AG10803 (cell line): ENCODE measurements at regions not wholly inside any gene's neighbourhood (a gene's known extent, or its start where the extent isn't known, plus 50 kb on each side); places are given as distances from the start of the nearest gene placed in this dataset.

Experiments
- DNase-seq: peaks from one replicate; pipeline ENCODE4 v3.0.0; 2010; ENCODE audit warnings: low read depth
- H3K4me3 ChIP-seq: 2 replicates; pipeline ENCODE4 v1.5.1; 2011; ENCODE audit warnings: mild to moderate bottlenecking, low read length, control low read depth
- CTCF ChIP-seq: conservative IDR thresholded peaks from 2 replicates; pipeline ENCODE4 v1.5.1; 2011; ENCODE audit warnings: mild to moderate bottlenecking, low read length, control low read depth, inconsistent platforms

- TF ChIP-seq CTCF = no peak
- no peak for DNase-seq
- H3K4me3 ChIP-seq = no peak overlapping the region
Observed at GRCh38 chr13:84683448-84683847, 801.2 kb upstream of the SLITRK1 start.

GRCh38 chr13:84677836-84678235 is 795.6 kb upstream of the SLITRK1 start:
- TF ChIP-seq CTCF = no peak
- H3K4me3 ChIP-seq = no peak overlapping the region
- DNase-seq = no peak

- no peak for DNase-seq
- TF ChIP-seq CTCF = no peak
- H3K4me3 ChIP-seq = no peak overlapping the region
Observed at GRCh38 chr13:84672616-84673015, 790.3 kb upstream of the SLITRK1 start.

GRCh38 chr13:84670245-84670644 is 788.0 kb upstream of the SLITRK1 start:
- no peak for TF ChIP-seq CTCF
- DNase-seq = no peak

GRCh38 chr13:84668637-84669036 is 786.4 kb upstream of the SLITRK1 start:
- no peak overlapping the region for H3K4me3 ChIP-seq
- no peak for DNase-seq
- TF ChIP-seq CTCF = no peak

More at GRCh38 chr13:84670245-84670644, 788.0 kb upstream of the SLITRK1 start:
- no peak overlapping the region for H3K4me3 ChIP-seq

GRCh38 chr13:84662491-84662890 is 780.2 kb upstream of the SLITRK1 start:
- no peak overlapping the region for H3K4me3 ChIP-seq
- no peak for TF ChIP-seq CTCF
- DNase-seq = no peak

GRCh38 chr13:84661718-84662117 is 779.4 kb upstream of the SLITRK1 start:
- no peak for DNase-seq
- H3K4me3 ChIP-seq = no peak overlapping the region
- no peak for TF ChIP-seq CTCF
